Fibroblast of skin of scalp (primary cell): ENCODE measurements at regions not wholly inside any gene's neighbourhood (a gene's known extent, or its start where the extent isn't known, plus 50 kb on each side); places are given as distances from the start of the nearest gene placed in this dataset.
A peak's percentile ranks its signal among the peaks of the same experiment; 100 is the strongest.
"Not testable (repeated sequence)": the region's sequence is repeated elsewhere in the genome, so short reads cannot be mapped to it uniquely, and the experiment has no call there.

Source experiments
- DNase-seq: peaks from one replicate; pipeline ENCODE4 v3.0.0-alpha.2; 2013

DNA sequence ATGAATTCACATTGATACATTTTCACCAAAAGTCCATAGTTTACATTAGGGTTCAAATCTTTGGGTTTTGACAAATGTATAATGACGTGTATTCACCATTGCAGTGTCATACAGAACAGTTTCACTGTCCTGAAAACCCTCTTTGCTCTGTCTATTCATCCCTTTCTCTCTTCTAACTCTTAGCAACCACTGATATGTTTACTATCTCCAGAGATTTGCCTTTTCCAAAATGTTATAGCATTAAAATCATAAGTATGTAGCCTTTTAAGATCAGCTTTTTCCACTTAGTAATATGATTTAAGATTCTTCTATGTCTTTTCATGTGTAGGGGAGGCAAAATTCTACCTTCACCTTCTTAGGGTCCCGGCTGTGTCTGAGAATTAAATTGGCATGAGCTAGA, 203.8 kb downstream of the TPRG1 start:
- DNase-seq, result no peak

- no peak for DNase-seq
Measured at GRCh38 chr3:189383630-189384029, 211.9 kb downstream of the TPRG1 start.

- DNase-seq, result not testable (repeated sequence)
Measured at GRCh38 chr3:189385880-189386279, 214.1 kb downstream of the TPRG1 start.

DNA sequence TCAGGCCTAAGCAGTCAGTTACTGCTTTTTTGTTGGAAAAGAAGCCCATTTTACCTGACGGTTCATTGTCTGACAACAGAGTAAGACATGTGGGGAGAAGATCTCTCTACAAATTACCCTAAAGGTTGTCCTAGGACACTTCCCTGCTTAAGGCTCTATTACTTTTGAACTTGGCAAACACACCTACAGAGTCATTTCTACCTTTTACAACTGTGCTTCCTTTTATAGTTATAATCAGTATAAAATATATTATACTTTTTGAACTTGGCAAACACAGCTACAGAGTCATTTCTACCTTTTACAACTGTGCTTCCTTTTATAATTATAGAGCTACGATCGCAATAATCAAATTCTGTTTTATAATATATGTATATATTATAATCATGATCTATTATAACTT, 215.0 kb downstream of the TPRG1 start:
- DNase-seq, result no peak

- peak; percentile 39 for DNase-seq
Measured at GRCh38 chr3:189389346-189389745, 217.6 kb downstream of the TPRG1 start.

GRCh38 chr3:189393598-189393997, 221.8 kb downstream of the TPRG1 start:
- DNase-seq, result peak; percentile 2

GRCh38 chr3:189394599-189395121, 222.9 kb downstream of the TPRG1 start:
- DNase-seq, result no peak

- no peak for DNase-seq
Measured at GRCh38 chr3:189395825-189396224, 224.1 kb downstream of the TPRG1 start.

- no peak for DNase-seq
Measured at GRCh38 chr3:189398656-189399055, 226.9 kb downstream of the TPRG1 start.

DNA sequence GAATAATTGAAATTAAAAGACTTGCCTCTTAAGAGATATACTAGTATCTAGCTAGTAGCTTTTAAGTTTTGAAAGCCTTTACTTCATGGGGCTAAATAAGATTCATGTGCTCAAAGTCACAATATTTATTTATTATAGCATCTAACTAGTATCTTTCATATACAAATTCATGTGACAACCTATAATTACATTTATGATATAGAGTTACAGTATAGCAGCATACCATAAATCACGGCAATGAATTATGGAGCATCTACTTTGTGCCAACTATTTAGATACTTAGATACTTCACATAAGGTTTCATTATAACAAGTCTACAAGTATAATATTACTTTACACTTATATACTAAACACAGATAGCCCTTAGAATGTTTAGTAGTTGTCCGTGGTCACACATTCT, 229.4 kb downstream of the TPRG1 start:
- DNase-seq, result no peak

DNA sequence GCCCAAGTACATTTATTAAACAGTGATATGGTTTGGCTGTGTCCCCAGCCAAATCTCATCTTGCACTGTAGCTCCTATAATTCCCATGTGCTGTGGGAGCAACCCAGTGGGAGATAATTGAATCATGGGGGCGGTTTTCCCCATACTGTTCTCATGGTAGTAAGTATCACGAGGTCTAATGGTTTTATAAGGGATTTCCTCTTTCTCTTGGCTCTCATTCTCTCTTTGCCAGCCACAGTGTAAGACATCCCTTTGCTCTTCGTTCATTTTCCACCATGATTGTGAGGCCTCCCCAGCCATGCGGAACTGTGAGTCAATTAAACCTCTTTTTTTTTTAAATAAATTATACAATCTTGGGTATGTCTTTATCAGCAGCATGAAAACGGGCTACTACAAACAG, 228.0 kb upstream of the TP63 start:
- no peak for DNase-seq

DNA sequence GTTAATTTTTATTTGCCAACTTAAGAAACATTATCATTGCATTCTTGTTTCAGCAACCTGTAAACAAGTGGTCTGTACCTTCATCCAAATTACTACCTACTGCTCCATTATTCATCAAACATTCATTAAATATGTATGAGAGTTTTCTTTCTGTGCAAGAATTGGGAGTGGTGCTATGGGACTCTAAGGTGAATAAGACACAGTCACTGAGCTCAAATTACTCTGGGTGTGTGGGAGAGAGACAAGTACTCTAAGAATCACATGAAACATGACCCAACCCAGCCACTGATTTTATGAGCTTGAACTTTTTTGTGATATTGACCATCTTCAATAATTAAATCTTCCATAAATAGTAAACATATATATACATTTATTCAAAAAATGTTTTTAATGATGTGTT, 227.2 kb upstream of the TP63 start:
- DNase-seq, result no peak

DNA sequence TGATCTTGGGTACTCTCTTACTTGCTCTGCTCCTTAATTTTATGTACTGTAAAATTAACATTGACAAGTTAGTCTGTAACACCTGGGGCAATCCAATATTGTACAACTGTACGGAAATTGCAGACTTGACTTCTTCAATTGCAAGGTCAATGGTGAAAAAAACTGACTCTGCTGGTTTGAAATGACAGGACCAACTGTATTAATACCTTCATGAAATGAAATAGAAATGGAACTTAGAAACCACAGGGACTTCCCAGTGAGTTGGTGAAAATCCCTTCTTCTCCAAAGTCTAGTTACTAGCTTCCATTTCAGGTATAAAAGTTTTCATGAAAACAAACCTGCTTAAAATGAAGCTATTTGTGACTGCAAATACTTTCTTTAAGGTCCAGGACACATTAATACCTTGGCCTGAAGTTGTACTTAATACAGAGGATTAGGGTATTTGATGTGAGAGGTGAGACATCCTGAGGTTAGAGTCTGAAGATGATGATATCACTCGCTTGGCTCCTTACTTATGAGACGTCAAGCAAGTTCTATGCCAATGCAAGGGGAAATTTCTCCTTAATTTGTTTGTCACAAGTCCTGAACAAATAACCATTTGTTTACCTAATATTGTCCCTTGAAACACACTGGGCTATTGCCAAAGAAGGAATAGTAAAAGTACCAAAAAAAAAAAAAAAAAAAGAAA, 226.2 kb upstream of the TP63 start:
- no peak for DNase-seq

DNA sequence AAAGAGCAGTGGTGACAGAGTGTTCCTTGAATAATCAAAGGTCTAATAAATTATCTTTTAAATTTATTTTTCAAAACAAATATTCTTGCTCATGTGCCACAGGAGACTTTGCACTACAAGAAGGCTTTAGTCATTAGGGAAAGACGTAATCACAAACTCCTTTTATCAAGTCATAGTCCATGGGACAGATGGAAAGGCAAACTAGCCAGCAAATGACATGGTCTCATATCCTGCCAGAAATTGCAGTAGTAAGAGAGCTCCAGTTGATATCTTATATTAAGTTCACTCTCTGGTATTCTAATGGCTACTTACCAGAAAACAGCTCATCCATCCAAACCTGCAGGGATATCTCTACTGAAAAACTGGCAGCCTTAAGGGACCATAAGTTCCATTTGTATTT, 225.0 kb upstream of the TP63 start:
- no peak for DNase-seq

- no peak for DNase-seq
Measured at GRCh38 chr3:189410522-189410921, 220.7 kb upstream of the TP63 start.

DNA sequence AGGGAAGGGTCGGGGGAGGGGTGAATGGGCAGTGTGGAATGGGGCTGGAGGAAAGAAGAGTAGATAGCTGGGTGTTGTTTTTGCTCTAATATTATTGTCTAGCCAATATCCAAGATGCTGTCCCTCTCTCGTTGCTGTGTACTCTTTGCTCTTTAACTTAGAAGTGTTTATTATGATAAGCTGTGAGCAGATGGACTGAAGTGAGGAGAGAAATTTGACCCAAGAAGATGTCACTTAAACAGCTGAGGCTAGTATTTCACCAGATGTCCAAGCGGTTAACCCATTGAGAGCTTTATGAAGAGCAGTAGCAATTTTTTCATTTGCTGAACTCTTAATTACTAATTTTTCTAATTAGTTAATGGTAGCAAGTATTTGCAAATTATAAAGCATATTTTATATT, 212.2 kb upstream of the TP63 start:
- DNase-seq, result no peak

DNA sequence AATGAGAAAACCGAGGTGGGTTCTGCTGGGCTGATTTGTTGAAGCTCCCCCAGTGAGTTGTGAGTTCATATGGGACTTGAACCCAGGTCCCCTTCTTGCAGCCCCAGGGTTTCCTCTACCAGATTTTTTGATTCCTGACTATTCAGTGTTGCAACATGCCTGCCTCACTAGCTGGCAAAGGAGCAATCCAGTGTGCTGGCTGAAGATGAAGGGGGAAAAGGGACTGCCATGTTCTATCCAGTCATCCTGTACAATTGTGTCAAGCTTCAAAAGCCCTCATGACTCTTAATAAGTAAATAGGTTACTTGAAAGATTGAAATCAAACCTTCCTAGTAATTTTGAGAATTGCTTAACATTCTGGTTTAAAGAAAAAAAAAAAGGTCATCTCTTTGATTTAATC, 211.5 kb upstream of the TP63 start:
- no peak for DNase-seq

- no peak for DNase-seq
Measured at GRCh38 chr3:189424922-189425321, 206.3 kb upstream of the TP63 start.

- no peak for DNase-seq
Measured at GRCh38 chr3:189429019-189429418, 202.2 kb upstream of the TP63 start.

- DNase-seq, result no peak
Measured at GRCh38 chr3:189430166-189430565, 201.0 kb upstream of the TP63 start.

GRCh38 chr3:189442257-189442656, 188.9 kb upstream of the TP63 start:
- not testable (repeated sequence) for DNase-seq

DNA sequence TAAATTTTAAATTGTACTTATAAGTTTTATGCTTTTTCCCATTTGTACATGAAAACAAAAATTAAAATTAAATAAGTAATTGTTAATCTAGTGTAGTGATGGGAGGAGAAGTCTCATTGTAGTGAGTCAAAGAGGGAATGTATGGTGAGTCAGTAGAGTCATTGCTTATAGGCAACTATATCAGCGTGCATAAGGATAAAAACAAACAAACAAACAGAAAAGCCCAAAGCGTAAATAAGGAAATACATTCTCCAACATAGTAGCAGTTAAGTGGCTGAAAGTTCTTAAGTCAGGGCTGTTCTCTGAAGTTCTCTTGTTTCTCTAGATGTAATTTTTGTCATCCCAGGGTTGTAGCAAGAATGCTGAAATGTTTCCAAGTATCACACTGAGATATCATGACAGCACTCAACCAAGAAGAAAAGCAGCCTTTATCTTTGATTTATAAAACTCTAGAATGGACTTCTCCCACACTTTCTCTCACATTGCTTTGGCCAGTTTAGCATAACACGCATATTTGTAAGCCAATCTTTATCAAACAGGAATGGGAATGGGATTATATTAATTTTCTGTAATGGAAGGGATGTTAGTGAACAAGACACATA, 184.1 kb upstream of the TP63 start:
- DNase-seq, result peak; percentile 58

DNA sequence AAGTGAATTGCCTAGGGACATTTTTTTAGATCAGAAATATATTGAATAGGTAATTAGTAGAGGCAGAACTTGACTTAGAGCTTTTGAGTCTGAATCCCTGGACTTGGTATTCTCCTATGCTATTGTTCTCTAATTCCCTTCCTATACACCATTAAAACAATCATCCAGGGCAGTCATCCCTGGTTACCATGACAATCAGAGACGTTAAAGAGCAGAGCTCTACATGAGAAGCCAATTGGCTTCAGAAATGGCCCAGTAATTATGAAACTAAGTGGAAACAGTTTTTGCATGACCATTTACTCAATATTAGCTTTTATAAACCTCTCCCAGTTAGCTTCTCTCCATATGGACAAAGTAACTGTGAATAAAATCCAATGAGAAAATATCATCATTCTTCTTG, 182.1 kb upstream of the TP63 start:
- no peak for DNase-seq

DNA sequence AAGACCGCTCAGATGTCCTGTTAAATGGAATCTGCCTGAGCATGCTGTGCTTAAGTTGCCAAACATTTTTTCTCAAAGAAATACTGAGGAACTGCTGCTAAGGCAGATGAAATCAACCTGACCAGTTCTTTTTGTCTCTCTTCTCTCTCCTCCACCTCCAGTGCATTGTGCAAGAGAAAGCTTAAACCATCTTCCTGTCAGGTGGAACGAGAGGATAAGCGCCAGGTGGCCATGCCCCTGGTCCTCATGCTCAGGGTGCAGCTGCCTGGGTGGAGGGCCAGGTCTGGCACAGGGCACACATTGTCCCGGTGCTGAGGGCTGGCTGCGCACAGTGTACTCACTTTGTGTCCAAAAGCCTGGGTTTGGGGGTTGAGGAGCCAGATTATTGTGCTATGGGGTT, 176.2 kb upstream of the TP63 start:
- DNase-seq, result no peak
